Activated CD4-positive, CD25-positive, alpha-beta regulatory T cell treated with anti-CD3 and anti-CD28 coated beads, Interleukin-2, amount 50 U/mL, for 72 hours (primary cell): ENCODE measurements at regions not wholly inside any gene's neighbourhood (a gene's known extent, or its start where the extent isn't known, plus 50 kb on each side); places are given as distances from the start of the nearest gene placed in this dataset.

Experiments
- DNase-seq: peaks from one replicate; pipeline ENCODE4 v3.0.0; 2021

DNA sequence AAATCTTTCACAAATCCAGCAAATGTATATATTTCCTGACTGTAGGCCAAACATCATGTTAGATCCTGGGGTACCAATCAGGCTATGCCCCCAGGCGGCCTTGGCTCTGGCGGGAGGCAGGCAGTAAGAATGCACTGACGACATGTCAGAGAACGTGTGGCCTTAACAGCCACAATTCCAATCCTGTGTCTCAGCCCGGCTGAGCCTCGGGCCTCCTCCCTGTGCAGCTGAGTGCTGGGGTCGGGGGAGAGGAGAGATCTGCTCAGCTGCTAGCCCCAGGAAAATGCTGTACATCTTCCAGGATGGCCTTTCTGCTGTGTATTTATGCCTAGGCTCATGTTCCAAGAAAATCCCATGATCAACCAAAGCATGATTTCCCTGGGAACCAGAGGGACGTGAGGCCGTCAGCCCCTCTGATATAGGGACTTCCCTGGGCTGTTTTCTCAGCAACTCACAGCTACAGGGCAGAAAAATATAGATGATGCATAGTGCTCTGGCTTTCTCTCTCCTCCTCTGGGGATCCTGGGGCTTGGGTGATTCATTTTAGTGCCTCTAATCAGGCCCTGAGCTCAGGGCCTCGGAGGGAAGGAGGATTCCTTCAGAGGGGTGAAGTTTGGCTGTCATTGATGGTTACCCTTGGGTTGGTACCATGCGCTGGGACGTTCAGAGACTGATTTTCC, 604.0 kb downstream of the HS3ST4 start:
- no peak for DNase-seq

DNA sequence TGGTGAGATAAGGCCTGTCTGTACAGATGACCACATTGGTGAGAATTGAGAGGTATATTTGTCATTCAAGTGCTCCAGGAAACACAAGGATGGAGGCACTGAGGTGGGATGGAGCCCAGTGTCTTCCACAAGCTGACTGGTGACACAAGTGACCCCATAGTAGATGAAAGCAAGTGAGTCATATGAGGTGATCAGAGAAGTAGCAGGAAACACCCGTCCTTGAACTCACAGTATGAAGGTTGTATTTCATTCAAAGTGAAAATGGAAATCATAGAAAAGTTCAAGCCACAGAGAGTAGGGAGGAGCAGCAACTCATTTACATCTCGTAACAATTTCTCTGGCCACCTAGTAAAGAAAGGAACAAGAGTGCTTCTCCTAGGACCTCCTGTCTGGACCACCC, 609.8 kb downstream of the HS3ST4 start:
- no peak for DNase-seq

DNA sequence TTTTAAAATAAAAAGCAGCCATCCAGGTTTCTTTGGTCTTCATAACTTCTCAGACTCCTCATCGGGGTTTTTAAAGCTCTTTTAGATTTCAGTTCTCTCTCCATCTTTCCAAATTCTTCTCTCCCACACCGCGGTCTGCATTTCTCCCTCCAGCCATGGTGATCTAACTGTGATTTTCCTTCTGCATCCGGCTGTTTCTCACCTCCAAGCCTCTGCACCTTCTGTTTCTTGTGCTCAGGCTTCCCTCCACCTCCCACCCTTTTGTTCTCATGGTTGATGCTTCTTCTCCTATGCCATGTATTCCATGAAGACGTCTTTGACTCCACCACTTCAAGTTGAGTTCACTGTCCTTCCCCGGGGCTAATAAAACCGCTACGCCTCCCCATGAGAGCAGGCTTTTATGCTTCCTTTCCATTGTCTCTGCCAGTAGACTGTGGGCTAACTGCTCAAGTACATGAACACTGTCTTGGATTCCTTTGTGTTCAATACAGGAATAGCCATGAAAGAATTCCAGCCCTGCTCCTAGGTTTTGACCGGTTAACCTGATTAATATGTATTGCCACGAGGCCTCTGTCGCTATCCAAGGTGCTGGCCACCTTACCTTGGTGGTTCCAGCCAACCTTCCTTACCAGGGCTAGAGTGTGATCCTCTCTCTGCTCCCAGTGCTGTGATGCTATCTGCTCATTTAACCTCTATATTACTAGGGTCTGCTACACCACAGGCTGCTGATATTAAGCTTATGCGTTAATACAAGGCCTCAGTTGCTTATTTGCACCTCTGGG, 625.1 kb downstream of the HS3ST4 start:
- DNase-seq: no peak

DNA sequence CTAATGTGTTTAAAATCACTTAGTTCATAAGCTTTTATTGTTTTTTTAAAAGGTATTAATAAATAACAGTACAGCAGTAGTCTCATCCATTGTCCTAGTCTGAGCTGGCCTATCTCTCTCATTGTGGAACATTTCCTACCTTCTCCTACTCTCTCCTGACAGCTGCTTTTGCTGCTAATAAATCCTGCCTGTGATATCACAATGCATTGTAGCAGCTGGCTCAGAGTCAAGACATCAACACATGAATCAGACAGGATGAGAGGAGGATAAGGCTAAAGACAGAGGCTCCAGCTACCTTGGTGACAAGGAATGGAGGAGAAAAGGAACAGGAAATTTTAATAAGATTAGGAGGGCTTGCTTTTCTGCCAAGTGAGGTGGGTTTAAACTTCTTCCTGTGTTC, 626.1 kb downstream of the HS3ST4 start:
- no peak for DNase-seq

DNA sequence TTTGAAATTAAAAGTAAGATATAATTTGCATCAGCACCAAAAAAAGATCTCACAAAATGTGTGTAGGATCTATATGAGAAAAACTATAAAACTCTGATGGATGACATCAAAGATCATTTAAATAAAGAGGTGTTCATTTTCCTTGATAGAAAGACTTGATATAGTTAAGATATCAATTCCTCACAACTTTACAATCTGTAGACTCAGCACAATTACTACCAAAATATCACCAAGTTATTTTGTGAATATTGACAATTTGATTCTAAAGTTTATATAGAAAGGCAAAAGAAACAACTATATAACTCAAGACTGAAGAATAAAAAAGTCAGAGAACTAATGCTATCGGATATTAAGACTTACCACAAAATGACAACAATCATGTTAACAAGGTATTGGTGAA, 638.9 kb downstream of the HS3ST4 start:
- DNase-seq: no peak

DNA sequence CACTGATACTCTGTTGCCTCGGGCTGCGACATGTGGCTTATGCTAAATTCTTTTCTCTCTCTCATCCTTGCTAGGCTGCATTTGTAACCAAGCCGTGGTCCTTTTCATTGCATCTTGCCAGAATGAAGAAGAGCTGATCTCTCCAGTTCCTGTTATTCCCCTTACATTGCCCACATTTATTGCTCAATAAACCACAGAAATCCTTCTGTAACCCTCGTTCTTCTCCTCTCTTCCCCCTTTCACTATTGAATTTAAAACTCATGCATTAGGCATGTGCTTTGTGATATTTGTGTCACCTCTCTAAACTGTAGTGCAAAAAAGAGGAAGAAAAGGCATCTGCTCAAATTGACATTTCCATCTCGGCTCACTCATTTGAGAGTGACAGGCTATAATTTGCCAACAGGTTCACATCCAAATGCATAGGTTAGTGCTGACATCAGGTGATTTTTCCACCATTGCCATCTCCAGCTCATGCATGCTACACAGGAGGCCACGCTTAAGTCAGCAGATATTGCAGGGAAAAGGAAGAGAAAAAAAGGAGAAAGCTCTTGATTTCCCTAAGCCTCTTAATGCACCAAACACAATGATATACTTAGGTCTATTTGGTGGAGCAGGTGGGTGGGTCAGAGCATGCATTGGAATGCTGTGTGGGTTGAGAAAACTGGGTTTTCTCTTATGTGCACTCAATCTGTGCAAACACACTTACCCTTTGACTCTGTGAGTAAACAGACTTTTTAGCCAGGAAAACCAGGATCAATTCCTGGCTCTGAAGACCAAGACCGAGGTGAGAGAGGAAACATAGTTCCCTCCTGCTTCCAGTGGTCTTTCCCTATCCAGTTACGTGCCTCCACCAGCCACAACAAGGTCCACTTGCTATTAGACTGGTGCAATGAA, 642.7 kb downstream of the HS3ST4 start:
- no peak for DNase-seq

DNA sequence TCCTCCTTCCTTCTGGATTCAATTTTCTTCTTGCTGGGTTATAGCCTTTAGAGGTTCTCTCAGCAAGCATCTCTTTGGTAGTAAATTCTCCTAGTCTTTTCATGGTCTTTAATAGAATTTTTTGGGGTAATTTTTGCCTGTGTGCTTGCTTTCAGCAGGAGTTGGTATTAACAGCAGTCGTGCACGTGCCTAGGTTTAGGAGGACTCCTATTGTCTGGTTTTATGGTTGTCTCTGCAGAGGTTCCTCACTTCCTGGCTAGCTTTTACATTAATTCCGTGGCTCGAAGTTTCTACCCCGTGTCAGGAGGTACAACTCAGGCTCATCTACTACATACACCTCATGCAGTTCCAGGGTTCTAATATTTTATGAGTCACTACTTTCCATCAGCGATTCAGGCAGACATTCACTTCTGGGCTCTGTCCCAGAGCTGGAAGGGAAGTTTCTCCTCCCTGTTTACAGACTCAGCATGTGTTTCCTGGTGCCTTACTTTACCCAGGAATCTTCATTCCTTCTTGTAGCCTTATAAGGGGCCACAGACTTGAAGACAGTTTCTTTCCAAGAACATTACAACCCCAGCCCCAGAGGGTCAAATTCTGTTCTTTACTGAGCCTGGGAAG, 643.6 kb downstream of the HS3ST4 start:
- DNase-seq: no peak

DNA sequence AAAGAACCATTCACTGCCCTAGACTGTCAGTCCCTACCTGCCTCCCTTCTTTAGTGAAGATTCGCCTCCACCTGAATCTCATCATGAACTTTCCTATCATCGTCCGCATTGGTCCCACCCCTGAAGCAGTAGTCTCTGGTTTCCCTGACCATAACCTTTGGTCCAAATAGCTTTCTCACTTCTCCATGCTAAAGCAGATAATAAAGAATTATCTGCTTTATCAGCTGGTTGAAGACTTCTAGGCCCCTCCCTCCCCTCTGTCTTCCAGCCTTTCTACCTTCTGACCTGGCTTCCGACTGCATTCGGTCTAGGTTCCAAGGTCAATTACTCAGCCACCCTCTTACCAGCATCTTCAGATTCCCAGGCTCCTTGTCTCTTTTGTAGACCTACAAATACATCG, 650.9 kb downstream of the HS3ST4 start:
- no peak for DNase-seq

DNA sequence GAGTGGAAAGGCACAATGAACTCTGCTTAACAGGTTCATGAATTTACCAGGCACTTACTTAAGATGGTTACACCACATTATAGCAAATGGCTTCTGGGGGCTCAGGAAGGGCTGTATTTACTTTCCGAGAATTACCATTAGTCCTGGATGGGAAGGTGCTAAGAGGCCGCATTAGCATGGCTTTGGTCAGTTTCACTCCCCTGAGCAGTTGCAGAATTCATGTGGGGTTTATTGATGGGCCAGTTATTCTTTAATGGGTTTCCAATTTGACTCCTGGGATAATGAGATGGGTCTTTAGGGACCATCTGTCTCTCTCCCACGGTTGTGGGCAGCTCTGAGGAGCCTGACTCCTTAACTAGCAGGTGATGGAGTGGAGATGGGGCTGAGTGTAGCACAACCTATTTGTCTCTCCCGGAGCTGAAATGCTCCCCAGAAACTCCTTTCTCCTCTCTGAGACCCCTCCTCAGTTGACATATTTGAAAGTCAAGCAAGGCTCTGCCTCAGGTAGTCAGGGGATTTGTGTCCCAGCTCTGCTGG, 652.5 kb downstream of the HS3ST4 start:
- no peak for DNase-seq

DNA sequence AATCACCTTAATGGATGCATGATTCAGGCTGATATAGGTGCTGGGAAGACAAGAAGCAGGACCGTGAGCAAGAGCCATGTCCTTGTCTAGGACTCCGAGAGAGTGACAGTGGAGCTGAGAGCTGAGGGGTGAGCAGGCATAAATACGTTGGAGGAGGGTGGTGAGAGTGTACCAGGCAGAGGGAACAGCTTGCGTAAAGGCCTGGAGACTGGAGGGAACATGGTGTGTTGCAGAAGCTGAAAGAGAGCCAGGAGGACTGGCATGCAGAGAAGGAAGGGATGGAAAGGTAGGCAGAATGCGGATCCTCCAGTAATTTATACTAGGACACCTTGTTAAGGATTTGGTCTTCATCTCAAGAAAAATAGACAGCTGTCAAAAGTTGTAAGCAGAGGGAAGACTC, 653.2 kb downstream of the HS3ST4 start:
- no peak for DNase-seq

DNA sequence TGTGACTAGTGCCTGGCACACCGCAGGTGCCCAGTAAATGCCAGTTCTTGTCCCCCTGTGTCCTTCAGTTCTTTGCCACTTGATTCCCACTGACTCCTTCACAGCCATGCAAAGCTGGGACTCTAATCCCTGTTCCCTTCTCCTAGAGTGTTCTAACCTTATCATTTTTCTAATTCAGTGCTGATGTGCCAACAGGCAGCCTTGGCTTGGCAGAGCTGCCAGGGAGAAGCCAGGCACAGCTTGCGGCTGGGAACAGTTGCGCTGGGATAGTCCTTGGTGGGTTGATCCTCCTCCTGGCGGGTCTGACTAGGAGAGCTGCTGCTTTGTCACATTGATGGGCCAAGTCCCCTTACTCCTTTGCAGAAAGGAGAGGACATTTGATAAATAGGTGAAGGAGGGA, 654.2 kb downstream of the HS3ST4 start:
- DNase-seq: no peak

DNA sequence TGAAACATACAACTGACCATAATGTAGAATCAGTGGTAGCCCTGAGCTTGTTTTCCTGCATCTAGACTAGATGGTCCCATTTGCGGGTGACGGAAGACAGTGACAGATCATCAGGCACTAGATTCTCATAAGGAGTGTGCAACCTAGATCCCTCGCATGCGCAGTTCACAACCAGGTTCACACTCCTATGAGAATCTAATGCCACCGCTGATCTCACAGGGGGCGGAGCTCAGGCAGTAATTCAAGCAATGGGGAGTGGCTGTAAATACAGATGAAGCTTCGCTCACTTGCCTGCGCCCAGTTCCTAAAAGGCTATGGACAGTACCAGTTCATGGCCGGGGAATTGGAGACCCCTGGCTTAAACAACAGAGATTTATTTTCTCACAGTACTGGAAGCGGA, 656.3 kb downstream of the HS3ST4 start:
- no peak for DNase-seq

DNA sequence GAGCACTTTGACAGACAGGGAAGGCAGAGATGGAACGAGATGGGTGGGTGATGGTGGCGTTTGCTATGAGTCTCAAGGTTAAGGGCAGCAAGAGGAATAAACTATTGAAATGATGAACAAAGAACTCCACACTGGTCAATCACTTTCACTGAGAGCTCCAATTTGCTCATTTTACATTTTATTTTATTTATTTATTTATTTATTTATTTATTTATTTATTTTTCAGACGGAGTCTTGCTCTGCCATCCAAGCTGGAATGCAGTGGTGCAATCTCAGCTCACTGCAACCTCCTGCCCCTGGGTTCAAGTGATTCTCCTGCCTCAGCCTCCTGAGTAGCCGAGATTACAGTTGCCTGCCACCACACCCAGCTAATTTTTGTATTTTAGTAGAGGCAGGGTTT, 669.1 kb downstream of the HS3ST4 start:
- no peak for DNase-seq

DNA sequence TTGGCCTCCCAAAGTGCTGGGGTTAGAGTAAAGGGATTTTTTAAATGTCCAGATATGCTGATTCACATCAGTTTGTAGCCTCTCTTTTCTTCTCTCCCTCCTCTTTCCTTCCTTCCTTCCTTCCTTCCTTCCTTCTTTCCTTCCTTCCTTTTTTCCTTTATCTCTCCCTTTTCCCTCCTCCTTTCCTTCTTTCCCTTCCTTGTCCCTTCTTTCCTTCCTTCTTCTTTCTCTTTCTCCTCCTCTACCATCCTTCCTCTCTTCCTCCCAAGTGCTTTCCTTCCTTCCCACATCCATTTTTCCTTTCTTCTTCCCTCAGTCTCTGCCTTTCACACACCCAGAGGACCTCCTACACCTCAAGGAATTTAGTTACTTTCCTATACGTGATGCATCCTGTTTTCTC, 671.8 kb downstream of the HS3ST4 start:
- no peak for DNase-seq

DNA sequence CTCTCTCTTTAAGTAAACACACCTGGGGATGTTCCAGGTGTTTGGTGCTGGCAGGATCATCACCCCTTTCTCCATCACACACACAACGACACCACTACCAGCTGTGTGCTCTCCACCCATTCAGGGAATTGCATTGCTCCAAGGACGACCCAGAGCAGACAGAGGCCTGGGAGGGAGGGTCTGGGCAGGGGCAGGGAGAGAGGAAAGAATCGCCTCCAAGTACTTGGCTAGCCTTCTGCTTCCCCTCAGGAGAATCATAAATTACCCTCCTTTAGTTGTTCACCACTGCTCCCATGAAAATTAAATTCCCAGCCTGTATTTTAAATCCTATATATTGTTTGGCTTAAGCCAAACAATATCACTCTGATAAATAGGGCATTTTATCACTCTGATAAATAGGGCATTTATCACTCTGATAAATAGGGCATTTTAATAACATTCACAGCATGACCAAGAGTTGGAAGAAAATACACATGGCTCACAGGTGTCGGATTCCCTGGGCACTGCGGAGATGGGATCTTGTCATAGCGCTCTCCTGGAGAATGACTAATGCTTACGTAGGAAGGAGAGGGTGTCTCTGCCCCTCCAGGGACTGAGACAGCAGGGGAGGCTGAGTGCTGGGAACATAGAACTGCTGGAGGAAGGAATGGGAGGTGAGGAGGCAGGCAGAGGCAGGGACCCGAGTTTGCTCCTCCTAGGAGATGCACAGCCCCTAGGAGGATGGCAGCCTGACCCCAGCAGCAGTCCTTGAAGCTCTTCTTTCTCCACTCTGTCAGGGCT, 673.6 kb downstream of the HS3ST4 start:
- DNase-seq: no peak

DNA sequence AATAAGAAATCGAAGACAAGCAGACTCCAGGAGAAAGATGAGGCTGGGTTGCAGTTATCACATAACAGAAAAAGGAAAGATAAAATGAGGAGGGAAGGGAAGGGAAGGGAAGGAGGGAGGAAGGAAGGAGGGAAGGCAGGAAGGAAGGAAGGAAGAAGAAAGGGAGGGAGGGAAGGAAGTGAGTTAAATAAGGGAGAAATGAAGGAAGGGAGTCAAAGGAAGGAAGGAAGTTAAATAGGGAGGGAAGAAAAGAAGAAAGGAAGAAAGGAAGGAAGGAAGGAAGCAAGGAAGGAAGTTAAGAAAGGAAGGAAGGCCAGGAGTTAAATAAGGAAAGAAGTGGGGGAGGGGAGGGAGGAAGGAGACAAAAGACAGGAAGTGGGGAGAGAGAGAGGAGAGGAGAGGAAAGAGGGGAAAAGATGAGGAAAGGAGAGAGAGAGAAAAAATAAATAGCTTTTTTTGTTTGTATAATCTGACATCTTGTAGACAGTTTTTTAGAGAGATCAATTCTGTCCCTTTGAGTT, 679.6 kb downstream of the HS3ST4 start:
- no peak for DNase-seq

DNA sequence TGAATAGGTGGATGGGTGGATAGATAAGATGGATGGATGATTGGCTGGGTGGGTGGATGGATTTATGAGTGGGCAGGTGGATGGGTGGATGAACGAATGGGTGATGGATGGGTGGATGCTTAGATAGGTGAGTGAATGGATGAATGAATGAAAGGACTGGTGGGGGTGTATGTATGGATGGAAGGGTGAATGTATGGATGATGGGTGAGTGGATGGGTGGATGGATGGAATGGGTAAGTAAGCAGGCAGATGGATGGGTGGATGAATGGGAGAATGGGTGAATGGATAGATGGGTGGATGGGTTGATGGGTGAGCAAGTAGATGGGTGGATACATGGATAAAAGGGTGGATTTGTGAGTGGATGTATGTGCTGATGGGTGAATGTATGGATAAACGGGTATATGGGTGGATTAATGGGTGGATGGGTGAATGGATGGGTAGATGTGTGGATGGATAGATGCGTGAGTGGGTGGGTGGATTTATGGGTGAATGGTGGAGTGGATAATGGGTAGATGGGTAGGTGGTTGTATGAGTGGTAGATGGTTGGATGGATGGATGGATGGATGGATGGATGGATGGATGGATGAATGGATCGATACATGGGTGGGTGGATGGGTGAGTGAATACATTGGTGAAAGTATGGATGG, 682.6 kb downstream of the HS3ST4 start:
- no peak for DNase-seq

DNA sequence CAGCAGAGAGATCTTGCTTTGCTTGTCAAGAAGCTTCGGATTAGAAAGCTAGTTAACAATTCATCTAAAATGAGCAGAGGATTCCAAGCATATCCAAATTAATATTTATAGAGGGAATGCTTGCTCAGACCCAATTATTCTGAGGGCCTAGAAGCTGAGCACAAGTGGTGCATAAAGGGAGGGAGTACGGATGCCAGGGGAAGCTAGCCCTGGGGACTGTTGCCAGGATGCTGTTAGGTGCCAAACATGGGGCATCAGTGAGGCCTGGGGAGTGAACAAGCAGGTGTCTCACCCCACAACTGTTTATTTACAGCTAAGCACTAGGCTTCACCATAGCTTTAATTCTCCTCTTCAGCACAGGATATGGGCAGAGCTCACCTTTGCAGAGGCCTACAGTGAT, 684.1 kb upstream of the C16orf82 start:
- no peak for DNase-seq

DNA sequence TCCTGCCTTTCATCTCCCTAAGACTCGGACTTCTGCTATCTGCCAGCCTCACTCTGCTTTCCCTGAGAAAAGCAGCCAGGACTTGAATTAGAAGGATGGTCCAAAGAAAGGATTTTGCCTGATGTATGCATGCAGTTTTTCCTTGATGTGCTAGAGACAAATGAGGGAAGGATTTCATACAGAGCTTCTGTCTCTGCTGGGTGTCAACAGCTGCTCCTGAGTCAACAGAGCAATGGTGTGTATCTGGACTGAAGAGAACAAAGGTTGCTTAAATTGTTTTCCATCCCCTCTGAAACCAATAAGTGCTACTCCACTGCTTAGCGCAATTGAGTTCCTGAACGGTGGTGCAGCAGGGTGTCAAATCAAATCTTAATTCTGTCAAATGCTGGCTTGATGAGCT, 680.6 kb upstream of the C16orf82 start:
- no peak for DNase-seq

DNA sequence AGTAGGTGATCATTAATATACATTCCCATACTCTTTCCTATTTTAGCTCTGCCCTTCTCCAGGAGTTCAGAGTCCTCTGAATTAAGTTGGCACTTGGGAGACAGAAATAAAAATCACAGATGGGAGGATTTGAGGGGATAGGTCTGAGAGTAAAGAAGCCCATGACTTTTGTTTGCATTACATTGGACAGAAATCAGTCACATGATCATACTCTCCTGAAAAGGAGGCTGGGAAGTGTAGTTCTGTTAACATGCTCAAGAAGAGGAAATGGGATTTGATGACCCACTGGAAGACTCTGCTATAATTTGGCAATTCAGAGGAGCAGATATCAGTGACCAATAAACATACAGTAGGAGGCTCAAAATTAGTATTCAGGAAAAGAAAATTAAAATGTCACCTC, 674.9 kb upstream of the C16orf82 start:
- no peak for DNase-seq

DNA sequence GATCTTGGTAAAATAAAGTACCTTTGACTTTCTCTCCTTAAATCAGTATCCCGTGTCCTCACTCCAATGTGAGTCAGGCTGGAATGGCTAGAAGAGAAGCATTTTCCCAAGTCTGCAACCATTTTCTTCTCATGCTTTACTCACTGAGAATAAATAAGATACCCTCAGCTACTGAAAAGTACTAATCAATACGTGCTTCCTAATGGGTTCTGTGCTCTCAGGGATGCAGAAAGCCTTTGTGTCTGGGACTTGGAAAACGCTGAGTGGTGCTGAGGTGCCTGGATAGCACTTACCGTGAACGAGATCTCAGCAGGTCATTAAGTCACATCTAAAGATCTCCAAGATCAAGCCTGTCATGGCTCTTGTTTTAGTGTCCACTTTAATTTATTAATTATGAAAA, 672.3 kb upstream of the C16orf82 start:
- DNase-seq: no peak
